GM19438 (cell line): ENCODE measurements at regions not wholly inside any gene's neighbourhood (a gene's known extent, or its start where the extent isn't known, plus 50 kb on each side); places are given as distances from the start of the nearest gene placed in this dataset.

Experiments
- ATAC-seq: cut with Tn5 transposase; IDR thresholded peaks from one replicate; pipeline ENCODE4 v1.9.1; 2021; ENCODE audit warnings: low read depth; ENCODE audit not compliant: unreplicated experiment

GRCh38 chr5:15034379-15034778 is 162.8 kb upstream of the ANKH start:
- ATAC-seq, result no peak

GRCh38 chr5:15031180-15031579 is 159.6 kb upstream of the ANKH start:
- no peak for ATAC-seq

DNA sequence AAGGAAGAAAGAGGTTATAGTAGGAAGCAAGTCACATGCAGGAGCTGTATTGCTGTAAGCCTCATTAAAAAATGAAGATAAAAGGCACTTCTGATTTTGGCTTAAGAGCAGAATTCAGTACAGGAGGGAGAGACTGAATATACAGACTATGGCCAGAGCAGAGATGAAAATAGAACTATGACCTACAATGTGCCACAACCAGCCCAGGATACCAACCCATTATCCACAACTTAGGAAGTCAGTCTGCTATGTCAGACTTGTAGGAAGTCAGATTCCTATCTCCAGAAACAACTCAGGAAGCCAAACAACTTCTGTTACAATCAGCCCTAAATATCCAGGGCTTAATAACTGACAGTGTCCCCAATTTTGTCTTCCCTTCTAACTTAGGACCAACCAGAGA is 156.2 kb upstream of the ANKH start:
- no peak for ATAC-seq

GRCh38 chr5:15026944-15027343 is 155.4 kb upstream of the ANKH start:
- ATAC-seq, result no peak

- ATAC-seq, result no peak
Observed at GRCh38 chr5:15026011-15026893, 154.7 kb upstream of the ANKH start.

GRCh38 chr5:15023846-15024245 is 152.3 kb upstream of the ANKH start:
- ATAC-seq, result no peak

DNA sequence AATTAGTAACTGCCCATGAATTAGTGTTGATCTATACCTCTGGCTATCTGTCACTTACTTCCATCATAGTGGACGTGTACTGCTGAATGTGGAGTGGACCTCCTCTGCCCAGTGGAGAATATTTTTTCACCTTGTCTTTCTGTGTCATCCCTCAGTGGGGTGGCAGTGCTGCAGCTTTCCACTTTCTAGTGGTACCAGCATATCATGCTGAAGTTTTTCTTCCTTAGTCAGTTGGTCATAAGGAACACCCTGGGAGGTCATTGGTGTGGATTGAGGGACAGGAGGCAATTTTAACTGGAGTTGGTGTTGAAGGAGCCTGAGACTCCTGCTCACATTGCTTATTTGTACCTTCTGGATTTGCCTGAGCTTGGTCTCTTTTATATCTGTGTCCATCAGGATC is 151.7 kb upstream of the ANKH start:
- ATAC-seq, result no peak

DNA sequence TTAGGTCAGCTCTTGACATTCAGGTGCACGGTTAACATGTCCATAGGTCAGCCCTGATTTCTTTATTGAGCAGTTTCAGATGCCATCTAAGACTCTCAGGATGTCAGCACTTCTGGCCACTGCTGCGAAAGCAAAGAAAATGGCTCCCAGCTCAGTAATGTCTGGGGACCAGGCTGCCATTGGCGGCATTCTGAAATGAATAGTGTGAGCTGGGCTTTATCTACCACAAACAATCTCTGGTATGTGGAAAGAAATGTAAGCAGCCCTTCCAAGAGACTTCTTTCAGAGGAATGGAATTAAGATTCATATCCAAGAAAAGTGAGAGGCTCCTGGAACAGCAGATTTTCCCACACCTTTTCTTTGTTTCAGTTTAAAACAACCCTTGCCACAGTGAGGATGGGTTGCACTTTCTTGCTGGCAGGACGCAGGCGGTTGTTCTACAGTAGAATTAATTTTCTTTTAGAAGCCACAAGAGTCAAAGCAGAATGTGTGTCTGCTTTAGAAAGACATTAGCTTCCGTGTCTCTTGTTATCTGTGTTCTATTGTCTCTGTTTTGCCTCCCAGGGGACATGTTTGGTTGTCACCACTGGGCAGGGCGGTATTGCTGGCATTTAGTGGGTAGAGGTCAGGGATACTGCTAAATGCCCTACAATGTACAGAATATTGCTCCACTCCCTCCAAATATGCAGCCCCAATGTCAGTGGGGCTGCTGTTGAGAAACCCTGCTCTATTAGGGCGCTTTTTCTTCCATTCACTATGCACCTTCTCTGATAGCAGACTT is 149.9 kb upstream of the ANKH start:
- ATAC-seq, result no peak

- no peak for ATAC-seq
Observed at GRCh38 chr5:15020736-15021135, 149.2 kb upstream of the ANKH start.

- no peak for ATAC-seq
Observed at GRCh38 chr5:15014809-15015208, 143.2 kb upstream of the ANKH start.

- peak; percentile 63 for ATAC-seq
Observed at GRCh38 chr5:15013654-15014463, 142.3 kb upstream of the ANKH start.

DNA sequence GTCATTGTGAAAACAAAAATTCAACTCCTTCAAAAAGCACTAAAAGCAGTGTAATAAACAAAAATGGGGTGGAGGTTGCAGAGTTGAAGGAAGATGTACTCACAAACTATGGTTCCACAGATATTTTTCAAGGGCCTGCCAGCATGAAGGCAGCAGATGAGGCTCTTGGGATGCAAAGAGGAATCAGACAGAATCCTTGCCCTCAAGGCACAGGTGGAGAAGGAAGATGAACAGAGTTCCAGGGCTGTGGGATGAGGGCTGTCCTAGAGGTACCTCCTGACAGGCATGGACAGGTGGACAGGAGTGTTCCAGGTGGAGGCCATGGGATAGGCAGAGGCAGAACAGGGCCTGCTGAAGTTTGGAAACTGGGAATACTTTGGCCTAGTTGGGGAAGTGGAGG is 140.5 kb upstream of the ANKH start:
- ATAC-seq, result no peak

DNA sequence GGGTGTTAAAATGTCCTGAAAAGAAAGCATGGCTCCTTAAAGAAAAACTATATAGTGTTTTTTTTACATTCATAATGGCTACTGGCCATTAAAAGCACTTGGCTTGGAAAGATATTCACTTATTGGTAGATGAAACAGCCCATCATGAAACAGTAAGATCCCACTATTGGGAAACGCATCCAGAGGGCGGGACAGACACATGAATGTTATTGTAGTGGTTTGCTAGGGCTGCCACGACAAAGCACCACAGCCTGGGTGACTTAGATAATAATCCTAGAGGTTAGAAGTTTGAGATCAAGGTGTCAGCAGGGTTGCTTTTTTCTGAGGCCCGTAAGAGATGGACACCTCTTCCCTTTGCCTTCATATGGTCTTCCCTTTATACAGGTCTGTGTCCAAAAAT is 139.4 kb upstream of the ANKH start:
- ATAC-seq, result no peak

GRCh38 chr5:15009420-15009819 is 137.8 kb upstream of the ANKH start:
- no peak for ATAC-seq

GRCh38 chr5:15008921-15009320 is 137.3 kb upstream of the ANKH start:
- ATAC-seq, result no peak

DNA sequence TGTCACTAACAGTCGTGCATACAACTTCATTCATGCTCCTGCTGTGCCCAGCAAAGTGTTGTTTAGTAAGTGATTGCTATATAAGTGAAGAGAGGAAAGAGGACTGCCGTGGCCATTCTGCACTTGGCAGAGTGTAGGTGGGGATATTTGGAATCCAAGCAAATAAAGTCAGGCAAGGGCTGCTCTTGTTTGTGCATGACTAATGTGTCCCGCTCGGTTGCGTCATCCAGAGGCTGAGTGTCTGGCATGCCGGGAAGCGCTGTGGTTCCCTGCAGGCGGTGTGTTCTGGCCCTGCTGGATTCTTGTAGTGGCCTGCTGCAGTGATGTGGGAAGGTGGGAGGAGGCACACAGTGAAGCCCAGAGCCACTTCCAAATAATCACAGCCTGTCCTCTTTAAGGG is 136.9 kb upstream of the ANKH start:
- no peak for ATAC-seq

DNA sequence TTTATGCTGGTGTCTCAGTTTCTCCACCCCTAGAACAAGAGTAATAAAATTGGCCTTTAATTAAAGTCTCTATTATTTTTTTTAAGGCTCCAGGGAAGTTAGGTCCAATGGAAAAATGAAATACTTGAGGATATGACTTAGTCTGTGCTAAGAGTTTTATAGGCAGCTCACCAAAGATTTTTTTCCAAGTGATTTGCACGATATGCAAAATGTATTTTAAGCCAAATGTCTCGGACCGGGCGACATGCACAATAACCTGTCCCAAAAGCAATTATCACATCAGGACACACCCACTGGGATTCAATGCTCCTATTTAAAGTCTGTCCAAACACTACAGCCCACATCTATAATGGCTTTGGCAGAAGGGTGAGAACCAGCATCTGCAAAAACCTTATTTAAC is 136.1 kb upstream of the ANKH start:
- no peak for ATAC-seq

DNA sequence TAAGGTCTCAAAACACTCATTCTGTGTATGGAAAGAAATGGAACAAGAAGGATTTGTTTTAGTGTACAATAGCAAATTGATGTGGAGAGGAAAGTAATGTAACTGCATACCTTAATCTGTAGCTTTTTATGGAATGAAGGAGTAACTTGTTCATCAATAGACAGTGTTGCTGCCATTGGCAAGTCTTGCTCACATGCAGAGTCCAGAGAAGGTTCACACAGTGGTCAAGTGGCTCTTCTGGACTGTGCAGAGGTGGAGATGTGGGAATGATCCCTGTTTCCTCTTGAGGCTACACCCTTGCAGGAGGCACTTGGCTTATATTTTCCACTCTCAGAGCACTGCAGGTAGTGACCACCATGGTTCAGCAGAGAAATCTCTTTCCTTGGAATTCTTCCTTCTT is 132.9 kb upstream of the ANKH start:
- no peak for ATAC-seq

DNA sequence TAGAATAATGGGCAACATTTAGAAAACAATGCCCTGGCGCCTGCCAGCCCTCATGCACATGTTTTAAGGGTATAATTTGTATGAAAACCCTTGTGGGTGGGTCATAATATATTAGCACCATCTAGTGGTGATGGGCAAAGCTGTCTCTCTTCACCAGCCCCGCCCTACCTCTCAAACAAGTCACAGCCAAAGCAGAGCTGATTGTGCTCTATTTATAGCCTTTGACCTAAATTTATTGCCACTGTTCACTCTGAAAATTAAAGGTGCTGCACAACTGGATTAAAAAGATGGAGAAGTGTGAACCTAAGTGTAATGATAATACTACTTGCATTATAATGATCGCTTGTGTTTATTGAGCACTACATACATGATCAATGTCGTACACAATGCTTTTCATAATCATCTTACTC is 131.9 kb upstream of the ANKH start:
- peak; percentile 95 for ATAC-seq

GRCh38 chr5:15002791-15003190 is 131.2 kb upstream of the ANKH start:
- no peak for ATAC-seq

- ATAC-seq, result no peak
Observed at GRCh38 chr5:15002173-15002572, 130.6 kb upstream of the ANKH start.
